HG03039 (cell line): ENCODE measurements at regions not wholly inside any gene's neighbourhood (a gene's known extent, or its start where the extent isn't known, plus 50 kb on each side); places are given as distances from the start of the nearest gene placed in this dataset.
"Not testable (repeated sequence)": the region's sequence is repeated elsewhere in the genome, so short reads cannot be mapped to it uniquely, and the experiment has no call there.

Source experiments
- ATAC-seq: cut with Tn5 transposase; IDR thresholded peaks from one replicate; pipeline ENCODE4 v1.9.1; 2021; ENCODE audit warnings: mild to moderate bottlenecking, moderate library complexity; ENCODE audit not compliant: unreplicated experiment

DNA sequence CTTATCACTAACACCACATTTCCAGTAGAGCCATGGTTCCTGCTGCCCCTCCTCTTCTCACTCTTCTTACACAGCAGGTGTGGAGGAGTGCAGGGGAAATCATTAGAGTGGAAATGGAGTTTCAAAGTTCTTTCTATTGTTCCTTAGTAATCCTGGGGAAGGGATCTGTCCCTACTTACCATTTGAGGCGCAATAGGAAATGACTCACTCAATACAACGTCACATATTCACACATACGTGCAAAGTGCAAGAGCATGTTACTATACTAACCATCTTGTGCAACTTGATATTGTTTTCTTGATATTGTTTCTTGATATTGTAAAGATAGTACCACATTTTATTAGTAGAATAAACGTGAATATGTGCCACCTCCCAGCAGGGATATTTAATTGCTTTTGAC lies 1010.2 kb downstream of the DNAJB9 start:
- no peak for ATAC-seq

DNA sequence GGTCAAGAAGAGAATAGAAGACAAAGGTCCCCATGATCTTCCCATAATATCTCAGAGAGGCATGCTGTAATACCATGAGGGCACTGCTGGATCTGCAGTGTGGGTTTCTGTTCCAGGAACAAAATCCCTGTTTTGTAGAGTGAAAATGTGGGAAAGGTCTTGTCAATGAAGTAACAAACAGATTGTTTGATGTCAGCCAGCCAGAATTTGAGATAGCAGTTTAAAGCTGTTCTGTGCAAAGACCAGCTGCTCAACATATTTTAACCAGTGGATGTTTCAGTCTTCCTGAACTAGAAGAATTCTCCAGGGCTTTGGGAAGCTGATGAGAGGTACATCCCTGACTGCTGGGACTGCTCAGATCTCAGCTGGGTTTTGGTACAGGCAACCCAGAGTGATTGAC lies 1012.5 kb downstream of the DNAJB9 start:
- no peak for ATAC-seq

DNA sequence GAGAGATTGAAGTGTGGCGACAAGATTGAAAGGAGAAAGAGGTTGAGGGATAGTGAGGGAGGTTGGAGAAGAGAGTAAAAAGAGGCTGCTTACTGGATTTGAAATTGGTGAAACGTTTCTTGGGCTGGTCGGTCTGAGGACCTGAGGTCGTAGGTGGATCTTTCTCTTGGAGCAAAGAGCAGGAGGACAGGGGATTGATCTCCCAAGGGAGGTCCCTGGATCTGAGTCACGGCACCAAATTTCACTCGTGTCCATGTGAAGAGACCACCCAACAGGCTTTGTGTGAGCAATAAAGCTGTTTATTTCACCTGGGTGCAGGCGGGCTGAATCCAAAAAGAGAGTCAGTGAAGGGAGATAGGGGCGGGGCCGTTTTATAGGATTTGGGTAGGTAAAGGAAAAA lies 1027.3 kb downstream of the DNAJB9 start:
- ATAC-seq, result not testable (repeated sequence)

DNA sequence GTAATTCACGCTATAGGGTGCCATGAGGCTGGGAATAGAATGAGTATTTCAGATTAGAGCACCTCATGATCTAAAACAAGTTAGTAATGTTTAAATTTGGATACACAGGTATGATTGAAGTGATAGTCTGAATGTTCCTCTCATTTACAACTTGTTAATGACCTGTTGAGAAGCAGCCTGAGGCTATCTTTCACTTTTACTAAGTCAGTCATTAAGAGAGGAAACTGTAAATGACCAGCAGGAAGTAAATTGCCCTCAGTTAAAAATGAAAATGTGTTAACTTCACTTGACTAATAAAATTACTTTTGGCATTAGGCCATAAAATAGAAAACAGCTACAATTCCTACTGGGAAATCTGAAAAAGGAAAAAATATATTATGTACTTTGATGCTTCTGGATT lies 1042.0 kb downstream of the DNAJB9 start:
- ATAC-seq, result no peak

DNA sequence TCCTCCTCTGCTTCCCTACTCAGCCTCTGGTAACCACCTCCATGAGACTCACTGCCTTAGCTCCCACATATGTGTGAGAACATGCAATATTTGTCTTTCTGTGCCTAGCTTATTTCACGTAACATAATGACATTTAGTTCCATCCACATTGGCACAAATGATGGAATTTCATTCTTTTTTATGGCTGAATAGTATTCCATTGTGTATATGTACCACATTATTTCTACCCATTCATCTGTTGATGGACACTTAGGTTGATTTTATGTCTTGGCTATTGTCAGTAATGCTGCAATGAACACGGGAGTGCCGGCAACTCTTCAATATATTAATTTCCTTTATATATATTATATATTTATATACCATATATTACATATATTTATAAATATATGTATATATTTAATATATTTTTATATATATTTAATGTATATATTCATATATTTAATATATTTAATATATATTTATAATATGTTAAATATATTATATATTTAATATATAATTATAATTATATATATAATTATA lies 1046.9 kb downstream of the DNAJB9 start:
- ATAC-seq, result no peak

DNA sequence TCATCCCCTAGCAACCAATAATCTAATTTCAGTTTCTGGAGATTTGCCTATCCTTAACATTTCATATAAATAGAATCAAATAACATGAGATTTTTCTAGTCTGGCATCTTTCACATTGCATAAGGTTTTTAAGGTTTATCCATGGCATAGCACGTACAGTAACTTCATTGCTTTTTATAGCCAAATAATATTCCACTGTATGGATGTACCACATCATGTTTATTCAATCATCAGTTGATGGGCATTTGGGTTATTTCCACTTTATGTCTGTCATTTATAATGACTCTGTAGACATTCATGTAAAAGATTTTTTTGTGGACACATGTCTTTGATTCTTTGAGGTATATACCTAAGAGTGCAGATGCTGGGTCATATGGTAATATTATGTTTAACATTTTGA lies 1052.6 kb downstream of the DNAJB9 start:
- ATAC-seq, result no peak

DNA sequence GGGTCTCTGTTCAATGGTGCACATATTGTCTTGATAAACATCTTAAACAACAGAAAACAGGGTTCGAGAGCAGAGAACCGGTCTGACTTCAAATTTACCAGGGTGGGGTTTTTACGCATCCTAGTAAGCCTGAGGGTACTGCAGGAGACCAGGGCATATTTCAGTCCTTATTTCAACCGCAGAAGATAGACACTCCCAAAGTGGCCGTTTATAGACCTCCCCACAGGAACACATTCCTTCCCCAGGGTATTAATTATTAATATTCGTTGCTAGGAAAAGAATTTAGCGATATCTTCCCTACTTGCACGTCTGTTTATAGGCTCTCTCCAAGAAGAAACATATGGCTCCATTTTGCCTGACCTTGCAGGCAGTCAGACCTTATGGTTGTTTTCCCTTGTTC lies 1063.2 kb downstream of the DNAJB9 start:
- ATAC-seq, result not testable (repeated sequence)

DNA sequence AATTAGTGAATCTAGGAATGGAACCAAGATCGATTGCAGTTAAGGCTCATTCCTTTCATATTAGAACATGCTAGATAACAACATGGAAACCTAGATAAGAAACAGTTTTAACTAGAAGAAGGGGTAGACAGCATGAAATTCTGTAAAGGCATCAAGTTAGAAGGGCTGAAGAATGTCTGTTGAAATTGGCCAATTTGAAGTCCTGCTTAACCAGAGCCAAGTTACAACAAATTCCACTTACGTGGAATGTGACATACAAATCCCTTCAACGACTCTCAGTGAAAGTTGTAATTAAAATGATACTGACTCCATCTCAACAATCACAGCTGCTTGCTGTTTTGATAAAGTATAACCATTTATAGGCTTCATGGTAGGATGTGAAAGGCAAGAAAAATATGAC lies 1065.7 kb downstream of the DNAJB9 start:
- ATAC-seq, result no peak

DNA sequence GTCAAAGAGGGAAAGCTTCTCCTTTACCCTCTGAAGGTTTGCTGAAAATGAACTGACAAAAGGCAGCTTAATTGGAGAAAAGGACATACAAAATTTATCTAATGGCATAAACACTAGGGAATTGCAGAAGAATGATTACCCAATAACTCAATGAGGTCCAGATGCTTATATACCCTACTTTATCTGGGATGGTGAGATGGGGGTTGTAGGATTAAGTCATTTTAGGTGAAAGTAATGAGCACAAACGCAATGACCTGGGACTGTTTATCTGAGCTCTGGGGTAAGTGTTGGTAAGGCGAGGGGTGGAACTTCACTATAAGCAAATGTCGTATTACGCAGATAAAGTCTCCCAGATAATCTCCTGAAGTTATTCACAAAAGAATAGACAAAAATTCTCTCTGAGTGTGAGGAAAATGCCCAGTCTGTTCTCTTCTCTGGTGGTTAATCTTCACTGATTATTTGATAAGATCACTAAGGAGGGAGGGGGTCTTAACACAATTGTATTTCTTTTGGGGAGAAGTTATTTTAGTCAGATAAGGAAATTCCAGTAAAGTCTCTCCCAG lies 1067.8 kb downstream of the DNAJB9 start:
- ATAC-seq, result no peak

DNA sequence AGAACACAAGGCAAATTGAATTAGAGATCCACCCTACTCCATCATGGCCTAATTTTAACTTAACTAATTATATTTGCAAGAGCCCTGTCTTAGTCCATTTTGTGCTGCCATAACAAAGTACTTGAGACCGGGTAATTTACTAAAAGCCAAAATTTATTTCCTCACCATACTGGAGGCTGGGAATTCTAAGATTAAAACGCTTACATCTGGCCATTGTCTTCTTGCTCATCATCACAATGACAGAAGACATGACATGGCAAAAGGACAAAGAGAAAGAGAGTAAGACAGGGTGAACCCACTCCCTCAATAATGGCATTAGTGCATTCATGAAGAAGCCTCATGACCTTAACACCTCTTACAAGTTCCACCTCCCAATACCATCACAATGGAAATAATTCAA lies 1068.6 kb downstream of the DNAJB9 start:
- no peak for ATAC-seq

DNA sequence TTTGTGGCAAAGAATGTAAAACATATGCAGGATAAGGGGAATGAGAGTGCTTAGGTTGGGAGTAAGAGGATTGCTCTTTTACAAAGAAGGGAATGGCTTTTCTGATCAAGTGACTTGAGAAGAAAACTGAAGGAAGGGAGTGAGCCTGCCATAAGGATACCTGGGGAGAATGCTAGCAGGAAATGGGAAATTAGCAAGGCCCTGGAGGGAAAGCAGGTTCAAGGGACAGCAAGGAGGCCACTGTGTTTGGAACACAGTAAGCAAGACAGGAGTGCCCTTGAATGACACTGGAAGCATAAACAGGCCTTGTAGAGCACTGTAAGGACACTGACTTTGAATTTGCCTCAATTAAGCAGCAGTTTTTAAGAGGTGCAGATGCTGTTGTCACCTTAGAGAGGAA lies 1069.9 kb downstream of the DNAJB9 start:
- ATAC-seq, result no peak

DNA sequence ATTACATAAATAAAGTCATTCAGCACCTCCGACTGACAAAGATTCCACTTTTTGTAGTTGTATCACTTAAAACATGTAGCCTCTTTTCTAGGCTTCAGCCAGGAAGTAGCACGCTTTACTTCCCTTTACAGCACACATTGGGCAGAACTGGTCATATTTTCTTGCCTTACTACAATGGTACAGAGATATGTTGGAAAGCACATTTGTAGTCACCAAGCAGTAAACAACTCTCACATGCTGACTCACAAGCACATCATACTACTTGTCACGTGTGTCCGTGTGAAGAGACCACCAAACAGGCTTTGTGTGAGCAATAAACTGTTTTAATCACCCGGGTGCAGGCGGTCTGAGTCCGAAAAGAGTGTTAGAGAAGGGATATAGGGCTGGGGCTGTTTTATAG lies 1071.8 kb downstream of the DNAJB9 start:
- ATAC-seq, result no peak

DNA sequence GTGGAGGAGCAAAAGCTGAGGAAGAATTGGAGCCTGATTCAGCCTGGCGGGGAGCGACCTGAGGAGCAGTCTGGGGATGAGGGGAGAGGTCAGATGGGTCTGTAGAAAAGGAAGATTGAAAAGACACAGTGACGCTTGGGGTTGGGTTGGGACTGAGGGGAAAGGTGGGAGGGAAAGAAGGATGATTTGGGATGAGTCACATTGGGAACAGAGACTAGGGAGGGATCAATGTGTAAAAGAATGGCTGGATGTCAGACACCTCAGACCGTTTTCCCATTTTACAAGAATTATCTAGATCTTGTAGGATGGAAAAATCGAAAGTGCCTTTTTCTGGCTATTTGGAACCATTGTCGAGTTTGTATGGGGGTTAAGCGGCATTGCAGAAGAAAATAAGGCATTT lies 1076.5 kb downstream of the DNAJB9 start:
- no peak for ATAC-seq

DNA sequence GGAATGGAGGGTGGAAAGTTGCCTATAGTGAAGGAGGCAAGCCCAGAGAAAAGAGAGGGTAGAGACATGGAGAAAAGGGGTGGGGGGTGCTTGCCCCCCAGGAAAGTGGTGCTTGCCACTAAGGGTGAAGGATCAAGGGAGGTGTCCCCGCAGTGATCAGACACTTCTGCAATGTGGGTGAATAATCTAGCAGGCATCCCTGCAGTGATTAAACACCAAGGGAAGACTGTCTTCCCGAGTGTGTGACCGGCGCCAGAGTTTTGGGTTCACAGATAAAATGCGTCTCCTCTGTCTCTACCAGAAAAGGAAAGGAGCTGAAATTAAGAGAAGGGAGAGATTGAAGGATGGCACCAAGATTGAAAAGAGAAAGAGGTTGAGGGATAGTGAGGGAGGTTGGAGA lies 1076.9 kb downstream of the DNAJB9 start:
- ATAC-seq, result not testable (repeated sequence)

DNA sequence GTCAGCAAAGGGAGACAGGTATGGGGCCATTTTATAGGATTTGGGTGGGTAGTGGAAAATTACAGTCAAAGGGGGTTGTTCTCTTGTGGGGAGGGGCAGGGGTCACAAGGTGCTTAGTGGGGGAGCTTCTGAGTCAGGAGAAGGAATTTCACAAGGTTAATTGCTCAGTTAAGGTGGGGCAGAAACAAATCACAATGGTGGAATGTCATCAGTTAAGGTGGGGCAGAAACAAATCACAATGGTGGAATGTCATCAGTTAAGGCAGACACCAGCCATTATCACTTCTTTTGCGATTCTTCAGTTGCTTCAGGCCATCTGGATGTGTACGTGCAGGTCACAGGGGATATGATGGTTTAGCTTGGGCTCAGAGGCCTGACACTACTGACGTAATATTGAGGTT lies 1077.6 kb downstream of the DNAJB9 start:
- ATAC-seq, result not testable (repeated sequence)

DNA sequence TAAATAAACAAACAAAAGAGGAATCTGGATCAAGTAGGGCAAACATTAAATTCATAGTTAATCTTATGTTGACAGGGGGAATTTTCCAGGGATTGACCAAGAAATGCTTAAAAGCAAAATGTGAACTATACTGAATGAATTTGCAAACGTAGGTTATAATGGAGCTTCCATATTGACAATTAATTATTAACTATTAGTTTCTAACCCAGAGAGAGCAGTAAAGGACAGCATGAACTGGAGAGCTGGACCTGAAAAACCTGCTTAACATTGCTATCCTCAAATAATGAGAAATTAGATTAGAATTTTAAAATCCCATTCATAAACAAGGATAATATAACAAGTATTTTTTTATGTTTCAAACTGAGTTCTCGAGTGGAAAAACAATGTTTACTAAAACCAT lies 1089.6 kb downstream of the DNAJB9 start:
- ATAC-seq, result no peak

DNA sequence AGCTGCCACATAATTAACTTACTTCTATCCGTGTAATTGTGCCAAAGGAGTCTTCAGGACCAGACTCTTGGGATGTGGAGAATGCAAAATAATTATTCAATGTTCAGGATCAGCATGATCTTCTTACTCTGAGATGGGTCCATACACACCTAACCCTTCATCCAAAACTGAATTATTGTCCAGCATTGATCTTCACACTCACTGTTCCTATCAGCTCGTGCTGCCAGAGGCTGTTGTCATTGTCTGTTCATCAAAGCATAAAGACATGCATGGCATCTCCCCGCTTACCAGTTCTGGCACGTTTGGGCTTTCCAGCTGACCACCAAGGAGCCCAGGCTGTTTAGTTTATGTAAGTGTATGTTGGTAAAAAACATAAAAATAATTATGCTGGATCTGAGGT lies 1090.7 kb downstream of the DNAJB9 start:
- ATAC-seq, result no peak

DNA sequence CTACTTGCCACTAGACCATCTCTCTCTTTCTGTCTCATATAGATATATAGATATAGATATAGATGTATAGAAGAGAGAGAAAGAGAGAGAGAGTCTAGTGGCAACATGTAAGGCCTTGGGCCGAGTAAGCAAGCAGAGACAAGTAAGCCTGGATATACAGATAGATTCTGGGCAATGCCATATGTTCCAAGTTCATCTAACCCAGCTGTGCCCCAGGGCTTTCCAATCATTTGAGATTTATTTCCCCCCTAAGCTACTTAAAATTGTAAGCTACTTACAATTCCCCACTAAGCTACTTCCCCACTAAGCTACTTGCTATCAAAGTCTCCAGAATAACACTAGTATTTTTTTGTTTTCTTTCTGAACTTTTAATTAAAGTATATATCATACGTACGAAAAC lies 1094.1 kb downstream of the DNAJB9 start:
- ATAC-seq, result no peak

DNA sequence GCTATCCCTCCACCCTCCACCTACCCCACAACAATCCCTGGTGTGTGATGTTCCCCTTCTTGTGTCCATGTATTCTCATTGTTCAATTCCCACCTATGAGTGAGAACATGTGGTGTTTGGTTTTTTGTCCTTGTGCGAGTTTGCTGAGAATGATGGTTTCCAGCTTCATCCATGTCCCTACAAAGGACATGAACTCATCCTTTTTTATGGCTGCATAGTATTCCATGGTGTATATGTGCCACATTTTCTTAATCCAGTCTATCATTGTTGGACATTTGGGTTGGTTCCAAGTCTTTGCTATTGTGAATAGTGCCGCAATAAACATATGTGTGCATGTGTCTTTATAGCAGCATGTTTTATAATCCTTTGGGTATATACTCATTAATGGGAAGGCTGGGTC lies 1117.6 kb downstream of the DNAJB9 start:
- not testable (repeated sequence) for ATAC-seq

DNA sequence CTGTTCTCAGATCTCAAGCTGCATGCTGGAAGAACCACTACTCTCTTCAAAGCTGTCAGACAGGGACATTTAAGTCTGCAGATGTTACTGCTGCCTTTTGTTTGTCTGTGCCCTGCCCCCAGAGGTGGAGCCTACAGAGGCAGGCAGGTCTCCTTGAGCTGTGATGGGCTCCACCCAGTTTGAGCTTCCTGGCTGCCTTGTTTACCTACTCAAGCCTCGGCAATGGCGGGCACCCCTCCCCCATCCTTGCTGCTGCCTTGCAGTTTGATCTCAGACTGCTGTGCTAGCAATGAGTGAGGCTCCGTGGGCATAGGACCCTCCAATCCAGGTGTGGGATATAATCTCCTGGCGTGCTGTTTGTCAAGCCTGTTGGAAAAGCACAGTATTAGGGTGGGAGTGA lies 1122.9 kb downstream of the DNAJB9 start:
- not testable (repeated sequence) for ATAC-seq

DNA sequence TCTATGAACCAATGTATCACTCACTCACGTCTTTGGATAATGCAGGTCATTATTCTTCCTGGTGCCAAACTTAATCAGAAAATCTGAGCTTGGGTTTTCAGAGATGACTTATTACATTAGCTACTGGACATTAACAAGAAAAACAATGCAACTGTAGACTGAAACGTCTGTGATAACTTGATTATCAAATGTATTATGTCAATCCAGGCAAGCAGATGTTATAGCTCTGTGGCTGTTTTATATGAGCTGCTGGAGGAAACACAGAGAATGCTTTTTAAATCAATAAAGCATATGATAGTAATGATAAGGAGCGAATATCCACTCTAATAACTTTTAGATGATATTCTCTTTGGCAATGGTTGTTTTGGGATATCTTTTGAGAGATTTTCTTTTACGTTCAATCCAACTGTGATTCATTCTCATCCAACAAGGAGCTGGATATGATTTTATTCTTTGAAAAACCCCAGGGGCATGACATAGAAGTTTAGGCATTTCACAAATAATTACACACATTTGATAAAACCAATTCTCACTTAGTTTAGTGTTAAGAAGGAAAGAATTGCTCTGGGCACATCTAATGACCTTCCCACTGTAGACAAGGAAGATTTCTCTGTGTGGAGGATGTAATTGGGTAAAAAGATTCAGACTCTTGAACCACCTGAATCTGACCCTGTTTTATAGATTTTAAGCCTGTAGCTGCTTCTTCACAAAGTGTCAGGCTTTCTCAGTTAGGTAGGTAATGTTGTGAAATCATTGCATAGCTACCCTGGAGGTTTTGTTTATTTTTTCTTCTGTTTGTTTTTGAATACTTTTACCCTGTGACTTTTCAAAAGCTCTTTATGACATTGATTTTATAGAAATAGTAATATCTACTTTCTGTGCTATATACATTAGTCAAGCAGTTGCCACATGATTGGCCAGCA lies 1124.7 kb downstream of the DNAJB9 start:
- ATAC-seq, result no peak

DNA sequence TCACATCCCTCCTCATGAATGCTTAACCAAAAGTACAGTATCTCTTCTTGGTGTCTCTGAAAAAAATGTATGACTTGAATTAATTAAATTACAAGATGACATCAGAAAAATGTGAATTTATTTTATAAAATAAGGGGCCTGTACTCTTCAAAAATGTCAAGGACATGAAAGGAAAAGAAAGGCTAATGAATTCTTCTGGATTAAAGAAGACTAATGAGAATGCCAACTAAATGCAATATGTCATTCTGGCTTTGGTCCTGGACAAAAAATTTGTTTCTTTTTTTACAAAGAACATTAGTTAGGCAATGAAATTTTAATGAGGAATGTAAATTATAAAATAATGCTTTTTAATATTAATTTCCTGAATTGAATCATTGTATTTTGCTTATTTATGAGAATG lies 1125.7 kb downstream of the DNAJB9 start:
- no peak for ATAC-seq
